ENCODE measurements at regions not wholly inside any gene's neighbourhood (a gene's known extent, or its start where the extent isn't known, plus 50 kb on each side); places are given as distances from the start of the nearest gene placed in this dataset.

DNA sequence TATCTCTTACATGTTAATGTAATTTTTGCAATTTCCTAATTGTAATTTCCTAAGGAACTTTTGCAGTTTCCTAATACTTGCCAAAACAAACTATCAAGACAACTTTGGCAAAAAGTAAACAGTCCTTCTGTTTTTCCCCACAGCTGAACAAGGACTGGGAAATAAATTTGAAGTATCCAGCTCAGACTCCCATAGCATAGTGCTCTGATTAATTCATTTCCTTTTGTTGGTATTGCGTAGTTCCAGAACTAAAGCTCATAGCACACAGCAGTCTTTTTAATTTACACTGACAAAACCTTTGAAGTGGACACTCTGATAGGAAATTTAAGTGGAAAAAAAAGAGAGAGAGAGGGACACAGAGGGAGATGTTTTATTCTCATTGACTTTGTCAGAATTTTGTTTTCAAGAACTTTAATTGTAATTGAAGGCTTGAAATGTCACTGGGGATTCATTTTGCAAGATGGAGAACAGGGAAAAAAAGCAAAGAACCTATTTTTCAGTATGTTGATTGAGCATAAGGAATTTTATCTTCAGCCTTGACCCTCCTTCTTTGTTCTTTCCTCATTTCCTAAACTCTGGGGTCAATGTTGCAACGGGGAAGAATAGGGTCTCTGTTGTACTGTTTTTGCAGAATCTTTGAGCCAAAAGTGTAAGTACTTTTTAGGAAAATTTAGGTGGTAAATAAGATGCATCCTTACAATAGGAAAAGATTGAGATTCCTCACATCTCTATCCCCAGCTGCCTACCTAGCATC is 232.2 kb upstream of the NPSR1 start:
- TF ChIP-seq POLR2A (IDR thresholded peaks at IDR 0.05): no peak
- TF ChIP-seq, protein P1, sequence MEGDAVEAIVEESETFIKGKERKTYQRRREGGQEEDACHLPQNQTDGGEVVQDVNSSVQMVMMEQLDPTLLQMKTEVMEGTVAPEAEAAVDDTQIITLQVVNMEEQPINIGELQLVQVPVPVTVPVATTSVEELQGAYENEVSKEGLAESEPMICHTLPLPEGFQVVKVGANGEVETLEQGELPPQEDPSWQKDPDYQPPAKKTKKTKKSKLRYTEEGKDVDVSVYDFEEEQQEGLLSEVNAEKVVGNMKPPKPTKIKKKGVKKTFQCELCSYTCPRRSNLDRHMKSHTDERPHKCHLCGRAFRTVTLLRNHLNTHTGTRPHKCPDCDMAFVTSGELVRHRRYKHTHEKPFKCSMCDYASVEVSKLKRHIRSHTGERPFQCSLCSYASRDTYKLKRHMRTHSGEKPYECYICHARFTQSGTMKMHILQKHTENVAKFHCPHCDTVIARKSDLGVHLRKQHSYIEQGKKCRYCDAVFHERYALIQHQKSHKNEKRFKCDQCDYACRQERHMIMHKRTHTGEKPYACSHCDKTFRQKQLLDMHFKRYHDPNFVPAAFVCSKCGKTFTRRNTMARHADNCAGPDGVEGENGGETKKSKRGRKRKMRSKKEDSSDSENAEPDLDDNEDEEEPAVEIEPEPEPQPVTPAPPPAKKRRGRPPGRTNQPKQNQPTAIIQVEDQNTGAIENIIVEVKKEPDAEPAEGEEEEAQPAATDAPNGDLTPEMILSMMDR (IDR thresholded peaks at IDR 0.05): no peak

Data from transverse colon (tissue), 3 donors.